T-cell (primary cell): ENCODE measurements at regions not wholly inside any gene's neighbourhood (a gene's known extent, or its start where the extent isn't known, plus 50 kb on each side); places are given as distances from the start of the nearest gene placed in this dataset.

Experiments
- ATAC-seq, 4 experiments: fragments of 200-7000 bp in 3 of 4; fragments of 150-1000 bp in 1 of 4; cut with Tn5 transposase; replicated peaks in 1 of 4; 1 replicate in 3 of 4; 2 replicates in 1 of 4; pipeline ENCODE4 v1.10.0; 2021; ENCODE audit warnings: moderate library complexity in 3 of 4, mild to moderate bottlenecking in 2 of 4, moderate number of reproducible peaks in 1 of 4
- CTCF ChIA-PET, 2 donors: fragments of 300-600 bp; sonication (Branson Sonifier 250); formaldehyde crosslinking; loops; one replicate each; lab custom pipeline; 2022; ENCODE audit warnings: antibody characterized with exemption in 2 of 2; lab: Charles Lee
- POLR2A ChIA-PET, 2 donors: fragments of 300-600 bp; sonication (Branson Sonifier 250); formaldehyde crosslinking; loops; one replicate each; lab custom pipeline; 2022; ENCODE audit warnings: antibody characterized with exemption in 2 of 2; lab: Charles Lee
- DNase-seq, 35 experiments: peaks; one replicate each; pipeline versions ENCODE4 v3.0.0 to v3.0.0-alpha.2; 2013 to 2023
- H3K27ac ChIP-seq: one replicate; pipeline ENCODE4 v1.5.1; 2013; ENCODE audit warnings: low read length
- H3K27me3 ChIP-seq, 2 experiments: replicated peaks in 1 of 2; 1 replicate in 1 of 2; 2 replicates in 1 of 2; pipeline versions ENCODE4 v1.6.1 to v1.7.0; 2013; ENCODE audit warnings: low read length in 1 of 2, mixed read lengths in 1 of 2; ENCODE audit not compliant: control insufficient read depth in 2 of 2, insufficient read depth in 2 of 2; ENCODE audit errors: extremely low read depth in 1 of 2
- H3K36me3 ChIP-seq, 2 donors: 1 replicate in 1 of 2; 2 replicates in 1 of 2; pipeline versions ENCODE4 v1.6.1 to v1.7.0; 2013; ENCODE audit warnings: low read length in 1 of 2; ENCODE audit not compliant: control insufficient read depth in 2 of 2, insufficient read depth in 1 of 2; ENCODE audit errors: extremely low read depth in 1 of 2
- H3K4me1 ChIP-seq, 2 experiments: 1 replicate in 1 of 2; 2 replicates in 1 of 2; pipeline versions ENCODE4 v1.6.1 to v1.7.0; 2013; ENCODE audit warnings: low read length in 2 of 2, mixed read lengths in 1 of 2; ENCODE audit not compliant: insufficient read depth in 2 of 2, control insufficient read depth in 1 of 2; ENCODE audit errors: extremely low read depth in 1 of 2
- H3K4me3 ChIP-seq, 2 donors: 1 replicate in 1 of 2; 2 replicates in 1 of 2; pipeline versions ENCODE4 v1.5.1 to v1.7.0; 2013; ENCODE audit warnings: mild to moderate bottlenecking in 2 of 2, low read length in 1 of 2, moderate library complexity in 1 of 2; ENCODE audit not compliant: control insufficient read depth in 1 of 2; ENCODE audit errors: extremely low read depth in 1 of 2
- H3K9me3 ChIP-seq: 2 replicates; pipeline ENCODE4 v1.7.0; 2013
- H3K27ac Mint-ChIP-seq, 2 donors: one replicate each; pipeline ENCODE4 v1.8.0; 2020 to 2021; ENCODE audit warnings: mild to moderate bottlenecking in 2 of 2, mixed read lengths in 2 of 2
- H3K27me3 Mint-ChIP-seq, 2 donors: one replicate each; pipeline ENCODE4 v1.8.0; 2021 to 2022; ENCODE audit warnings: mixed read lengths in 2 of 2
- H3K36me3 Mint-ChIP-seq: one replicate; pipeline ENCODE4 v1.8.0; 2021; ENCODE audit warnings: mixed read lengths
- H3K4me1 Mint-ChIP-seq, 3 donors: one replicate each; pipeline ENCODE4 v1.8.0; 2020 to 2022; ENCODE audit warnings: mixed read lengths in 3 of 3, mild to moderate bottlenecking in 1 of 3
- H3K4me3 Mint-ChIP-seq, 3 donors: one replicate each; pipeline ENCODE4 v1.8.0; 2020 to 2022; ENCODE audit warnings: mild to moderate bottlenecking in 3 of 3, mixed read lengths in 3 of 3, moderate library complexity in 3 of 3
- H3K9me3 Mint-ChIP-seq, 3 donors: one replicate each; pipeline ENCODE4 v1.8.0; 2020 to 2022; ENCODE audit warnings: mixed read lengths in 3 of 3
- WGBS: methylation state at CpG from one replicate; pipeline ENCODE4 v1.1.5; 2013; ENCODE audit warnings: missing lambda C conversion rate; ENCODE audit not compliant: insufficient coverage; 5-methylcytosine and 5-hydroxymethylcytosine counted together

GRCh38 chrX:104419211-104419610, 146.8 kb upstream of the IL1RAPL2 start:
- H3K27ac Mint-ChIP-seq: no peak overlapping the region
- Histone ChIP-seq H3K36me3 (no peaks in the 10 kb centered on the region), H3K4me1 (no peaks in the 10 kb centered on the region), H3K27ac (no peak overlapping the region), H3K9me3 (no peaks in the 10 kb centered on the region), H3K27me3 (no peaks in the 10 kb centered on the region), H3K4me3 (no peak overlapping the region)
- no CpG with 5 or more reads among the region's 1 CpG for WGBS
- CTCF ChIA-PET: no interaction called here
- POLR2A ChIA-PET: no interaction called here
- no peaks in the 10 kb centered on the region for H3K4me1 Mint-ChIP-seq
- ATAC-seq (no peak), DNase-seq (no peak)
- peaks cover 7% of the 10 kb centered on the region in 3 donors for H3K9me3 Mint-ChIP-seq
- no peaks in the 10 kb centered on the region for H3K36me3 Mint-ChIP-seq
- H3K27me3 Mint-ChIP-seq: no peaks in the 10 kb centered on the region
- H3K4me3 Mint-ChIP-seq: no peak overlapping the region

- no peak overlapping the region for H3K4me3 ChIP-seq
- Mint-ChIP-seq H3K4me1 (no peaks in the 10 kb centered on the region), H3K9me3 (peaks cover 0 to 4% (median 0%) of the 10 kb centered on the region in 3 donors), H3K27ac (no peak overlapping the region), H3K27me3 (peaks cover 0 to 21% of the 10 kb centered on the region in 2 donors), H3K36me3 (no peaks in the 10 kb centered on the region), H3K4me3 (no peak overlapping the region)
- ChIA-PET POLR2A (no interaction called here), CTCF (no interaction called here)
- no peak for DNase-seq
- H3K27ac ChIP-seq: no peak overlapping the region
- no peaks in the 10 kb centered on the region for H3K36me3 ChIP-seq
- peaks cover 0 to 2% of the 10 kb centered on the region in 2 experiments for H3K27me3 ChIP-seq
- ATAC-seq: no peak
- H3K9me3 ChIP-seq: no peaks in the 10 kb centered on the region
- no peaks in the 10 kb centered on the region for H3K4me1 ChIP-seq
- WGBS: no CpG with 5 or more reads among the region's 3 CpGs
Measured at GRCh38 chrX:104411800-104412199, 154.2 kb upstream of the IL1RAPL2 start.

- H3K27me3 Mint-ChIP-seq: peaks cover 0 to 14% of the 10 kb centered on the region in 2 donors
- ChIA-PET CTCF (no interaction called here), POLR2A (no interaction called here)
- Histone ChIP-seq H3K4me3 (no peak overlapping the region), H3K36me3 (no peaks in the 10 kb centered on the region), H3K27ac (no peak overlapping the region), H3K4me1 (no peaks in the 10 kb centered on the region), H3K9me3 (no peaks in the 10 kb centered on the region), H3K27me3 (no peaks in the 10 kb centered on the region)
- no peaks in the 10 kb centered on the region for H3K36me3 Mint-ChIP-seq
- no CpG with 5 or more reads among the region's 1 CpG for WGBS
- no peak overlapping the region for H3K27ac Mint-ChIP-seq
- H3K4me3 Mint-ChIP-seq: no peak overlapping the region
- no peak for ATAC-seq
- DNase-seq: no peak
- H3K9me3 Mint-ChIP-seq: no peaks in the 10 kb centered on the region
- H3K4me1 Mint-ChIP-seq: no peaks in the 10 kb centered on the region
Measured at GRCh38 chrX:104400387-104400786, 145.7 kb upstream of the ESX1 start.

- Mint-ChIP-seq H3K9me3 (no peaks in the 10 kb centered on the region), H3K4me3 (no peak overlapping the region), H3K27me3 (peaks cover 0 to 11% of the 10 kb centered on the region in 2 donors), H3K4me1 (no peaks in the 10 kb centered on the region), H3K27ac (no peak overlapping the region), H3K36me3 (no peaks in the 10 kb centered on the region)
- CTCF ChIA-PET: no interaction called here
- H3K27ac ChIP-seq: no peak overlapping the region
- no peak for ATAC-seq
- POLR2A ChIA-PET: no interaction called here
- DNase-seq: no peak
- H3K4me3 ChIP-seq: no peak overlapping the region
- no CpG with 5 or more reads among the region's 4 CpGs for WGBS
- H3K9me3 ChIP-seq: no peaks in the 10 kb centered on the region
- H3K4me1 ChIP-seq: no peaks in the 10 kb centered on the region
- H3K27me3 ChIP-seq: no peaks in the 10 kb centered on the region
- H3K36me3 ChIP-seq: no peaks in the 10 kb centered on the region
Measured at GRCh38 chrX:104392350-104392749, 137.6 kb upstream of the ESX1 start.

GRCh38 chrX:104391906-104392305, 137.2 kb upstream of the ESX1 start:
- ChIA-PET POLR2A (no interaction called here), CTCF (no interaction called here)
- H3K4me3 Mint-ChIP-seq: no peak overlapping the region
- Histone ChIP-seq H3K36me3 (no peaks in the 10 kb centered on the region), H3K4me3 (no peak overlapping the region), H3K27me3 (no peaks in the 10 kb centered on the region), H3K9me3 (no peaks in the 10 kb centered on the region), H3K4me1 (no peaks in the 10 kb centered on the region), H3K27ac (no peak overlapping the region)
- no peak overlapping the region for H3K27ac Mint-ChIP-seq
- H3K9me3 Mint-ChIP-seq: no peaks in the 10 kb centered on the region
- H3K36me3 Mint-ChIP-seq: no peaks in the 10 kb centered on the region
- 63% methylated on average over 1 of the region's 4 CpGs for WGBS
- H3K4me1 Mint-ChIP-seq: no peaks in the 10 kb centered on the region
- H3K27me3 Mint-ChIP-seq: peaks cover 0 to 11% of the 10 kb centered on the region in 2 donors
- DNase-seq (no peak), ATAC-seq (no peak)

GRCh38 chrX:104376937-104377336, 122.2 kb upstream of the ESX1 start:
- H3K27ac Mint-ChIP-seq: no peak overlapping the region
- no peaks in the 10 kb centered on the region for H3K9me3 Mint-ChIP-seq
- Histone ChIP-seq H3K27me3 (peaks cover 0 to 4% of the 10 kb centered on the region in 2 experiments), H3K4me1 (no peaks in the 10 kb centered on the region), H3K9me3 (no peaks in the 10 kb centered on the region), H3K27ac (no peak overlapping the region), H3K4me3 (no peak overlapping the region), H3K36me3 (no peaks in the 10 kb centered on the region)
- no CpG with 5 or more reads among the region's 2 CpGs for WGBS
- ATAC-seq (no peak), DNase-seq (no peak)
- ChIA-PET CTCF (no interaction called here), POLR2A (no interaction called here)
- no peak overlapping the region for H3K4me3 Mint-ChIP-seq
- H3K36me3 Mint-ChIP-seq: no peaks in the 10 kb centered on the region
- peaks cover 2 to 28% of the 10 kb centered on the region in 2 donors for H3K27me3 Mint-ChIP-seq
- no peaks in the 10 kb centered on the region for H3K4me1 Mint-ChIP-seq

GRCh38 chrX:104372547-104372946, 117.8 kb upstream of the ESX1 start:
- POLR2A ChIA-PET: no interaction called here
- CTCF ChIA-PET: no interaction called here
- no peaks in the 10 kb centered on the region for H3K36me3 Mint-ChIP-seq
- H3K4me1 ChIP-seq: no peaks in the 10 kb centered on the region
- no peaks in the 10 kb centered on the region for H3K4me1 Mint-ChIP-seq
- H3K4me3 Mint-ChIP-seq: no peak overlapping the region
- no CpG with 5 or more reads among the region's 1 CpG for WGBS
- no peak overlapping the region for H3K4me3 ChIP-seq
- ATAC-seq (no peak), DNase-seq (no peak)
- no peaks in the 10 kb centered on the region for H3K9me3 ChIP-seq
- peaks cover 2 to 23% of the 10 kb centered on the region in 2 donors for H3K27me3 Mint-ChIP-seq
- no peak overlapping the region for H3K27ac Mint-ChIP-seq
- no peaks in the 10 kb centered on the region for H3K27me3 ChIP-seq
- no peaks in the 10 kb centered on the region for H3K9me3 Mint-ChIP-seq
- no peaks in the 10 kb centered on the region for H3K36me3 ChIP-seq
- H3K27ac ChIP-seq: no peak overlapping the region
